HS-27A (cell line): ENCODE measurements at regions not wholly inside any gene's neighbourhood (a gene's known extent, or its start where the extent isn't known, plus 50 kb on each side); places are given as distances from the start of the nearest gene placed in this dataset.
"Not testable (repeated sequence)": the region's sequence is repeated elsewhere in the genome, so short reads cannot be mapped to it uniquely, and the experiment has no call there.

Source experiments
- DNase-seq: peaks from one replicate; pipeline ENCODE4 v3.0.0-alpha.2; 2012; ENCODE audit warnings: low read depth, missing footprints

- not testable (repeated sequence) for DNase-seq
Measured at GRCh38 chr11:86166287-86166686, 78.3 kb upstream of the EED start.

- DNase-seq, result no peak
Measured at GRCh38 chr11:86164106-86164505, 80.4 kb upstream of the EED start.

- DNase-seq, result not testable (repeated sequence)
Measured at GRCh38 chr11:86163221-86163876, 81.2 kb upstream of the EED start.

- DNase-seq, result peak; percentile 57
Measured at GRCh38 chr11:86162239-86162638, 82.3 kb upstream of the EED start.

GRCh38 chr11:86161837-86162236, 82.7 kb upstream of the EED start:
- DNase-seq, result no peak

GRCh38 chr11:86161336-86161735, 83.2 kb upstream of the EED start:
- DNase-seq, result no peak

GRCh38 chr11:86160541-86161149, 83.9 kb upstream of the EED start:
- no peak for DNase-seq

GRCh38 chr11:86159581-86159891, 85.0 kb upstream of the EED start:
- DNase-seq, result no peak

- DNase-seq, result no peak
Measured at GRCh38 chr11:86158704-86159580, 85.6 kb upstream of the EED start.

- DNase-seq, result no peak
Measured at GRCh38 chr11:86157797-86158378, 86.7 kb upstream of the EED start.

GRCh38 chr11:86156397-86156955, 87.6 kb upstream of the PICALM start:
- DNase-seq, result no peak

- no peak for DNase-seq
Measured at GRCh38 chr11:86155200-86155844, 86.4 kb upstream of the PICALM start.

- DNase-seq, result no peak
Measured at GRCh38 chr11:86153439-86153838, 84.6 kb upstream of the PICALM start.

GRCh38 chr11:86152901-86153300, 84.0 kb upstream of the PICALM start:
- no peak for DNase-seq

GRCh38 chr11:86152006-86152862, 83.3 kb upstream of the PICALM start:
- no peak for DNase-seq

- DNase-seq, result peak; percentile 66
Measured at GRCh38 chr11:86151174-86152005, 82.5 kb upstream of the PICALM start.

GRCh38 chr11:86150847-86151173, 81.9 kb upstream of the PICALM start:
- DNase-seq, result no peak

GRCh38 chr11:86149792-86150191, 80.9 kb upstream of the PICALM start:
- DNase-seq, result no peak

- DNase-seq, result no peak
Measured at GRCh38 chr11:86148345-86148747, 79.5 kb upstream of the PICALM start.

GRCh38 chr11:86147004-86147403, 78.1 kb upstream of the PICALM start:
- no peak for DNase-seq
